ENCODE measurements at regions not wholly inside any gene's neighbourhood (a gene's known extent, or its start where the extent isn't known, plus 50 kb on each side); places are given as distances from the start of the nearest gene placed in this dataset.
A peak's percentile ranks its signal among the peaks of the same experiment; 100 is the strongest.

DNA sequence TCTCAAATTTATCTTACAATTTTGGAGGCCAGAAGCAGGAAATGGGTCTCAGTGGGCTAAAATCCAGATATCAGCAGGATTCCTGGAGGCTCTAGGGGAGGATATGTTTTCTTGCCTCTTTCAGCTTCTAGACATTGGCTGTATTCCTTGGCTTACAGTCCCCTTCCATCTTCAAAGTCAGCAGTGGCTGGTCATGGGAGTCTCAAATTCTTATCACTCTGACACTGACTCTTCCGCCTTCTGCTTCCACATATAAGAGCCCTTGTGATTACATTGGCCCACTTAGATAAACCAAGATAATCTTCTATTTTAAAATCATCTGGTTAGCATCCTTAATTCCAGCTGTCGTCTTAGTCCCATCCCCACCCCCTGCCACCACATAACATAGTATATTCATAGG lies 113.0 kb downstream of the PCDH7 start:
- Mint-ChIP-seq H3K36me3 (ENCODE audit: insufficient read depth, unreplicated experiment) (no peaks in the 10 kb centered on the region), H3K4me3 (ENCODE audit: unreplicated experiment) (no peak overlapping the region), H3K4me1 (ENCODE audit: low read depth, unreplicated experiment) (peaks cover 23% of the 10 kb centered on the region), H3K9me3 (ENCODE audit: unreplicated experiment) (no peaks in the 10 kb centered on the region), H3K27me3 (ENCODE audit: insufficient read depth, unreplicated experiment) (no peaks in the 10 kb centered on the region), H3K27ac (ENCODE audit: unreplicated experiment) (no peak overlapping the region)
- Histone ChIP-seq H3K4me3 (ENCODE audit: low read depth, low read length) (no peak overlapping the region), H3K27me3 (replicated peaks; ENCODE audit: control insufficient read depth, insufficient read depth, low read length) (no peaks in the 10 kb centered on the region), H3K36me3 (ENCODE audit: control insufficient read depth, insufficient read depth, low read length) (no peaks in the 10 kb centered on the region), H3K9me3 (no peaks in the 10 kb centered on the region), H3K4me1 (peaks cover 20% of the 10 kb centered on the region)
- no peak for DNase-seq
- TF ChIP-seq, protein P1, sequence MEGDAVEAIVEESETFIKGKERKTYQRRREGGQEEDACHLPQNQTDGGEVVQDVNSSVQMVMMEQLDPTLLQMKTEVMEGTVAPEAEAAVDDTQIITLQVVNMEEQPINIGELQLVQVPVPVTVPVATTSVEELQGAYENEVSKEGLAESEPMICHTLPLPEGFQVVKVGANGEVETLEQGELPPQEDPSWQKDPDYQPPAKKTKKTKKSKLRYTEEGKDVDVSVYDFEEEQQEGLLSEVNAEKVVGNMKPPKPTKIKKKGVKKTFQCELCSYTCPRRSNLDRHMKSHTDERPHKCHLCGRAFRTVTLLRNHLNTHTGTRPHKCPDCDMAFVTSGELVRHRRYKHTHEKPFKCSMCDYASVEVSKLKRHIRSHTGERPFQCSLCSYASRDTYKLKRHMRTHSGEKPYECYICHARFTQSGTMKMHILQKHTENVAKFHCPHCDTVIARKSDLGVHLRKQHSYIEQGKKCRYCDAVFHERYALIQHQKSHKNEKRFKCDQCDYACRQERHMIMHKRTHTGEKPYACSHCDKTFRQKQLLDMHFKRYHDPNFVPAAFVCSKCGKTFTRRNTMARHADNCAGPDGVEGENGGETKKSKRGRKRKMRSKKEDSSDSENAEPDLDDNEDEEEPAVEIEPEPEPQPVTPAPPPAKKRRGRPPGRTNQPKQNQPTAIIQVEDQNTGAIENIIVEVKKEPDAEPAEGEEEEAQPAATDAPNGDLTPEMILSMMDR (IDR thresholded peaks at IDR 0.05; ENCODE audit: insufficient read depth in 1 of 2, low read depth in 1 of 2, low read length in 1 of 2, severe bottlenecking in 1 of 2, unreplicated experiment in 1 of 2), result no peak
- CTCF ChIA-PET, result no interaction called here
- intact Hi-C loops (cut with micrococcal nuclease; ENCODE audit: unreplicated experiment), result no loop called here
- POLR2A ChIA-PET, result no interaction called here
- no TSS peak for BruUV-seq (replicated peaks)

DNA sequence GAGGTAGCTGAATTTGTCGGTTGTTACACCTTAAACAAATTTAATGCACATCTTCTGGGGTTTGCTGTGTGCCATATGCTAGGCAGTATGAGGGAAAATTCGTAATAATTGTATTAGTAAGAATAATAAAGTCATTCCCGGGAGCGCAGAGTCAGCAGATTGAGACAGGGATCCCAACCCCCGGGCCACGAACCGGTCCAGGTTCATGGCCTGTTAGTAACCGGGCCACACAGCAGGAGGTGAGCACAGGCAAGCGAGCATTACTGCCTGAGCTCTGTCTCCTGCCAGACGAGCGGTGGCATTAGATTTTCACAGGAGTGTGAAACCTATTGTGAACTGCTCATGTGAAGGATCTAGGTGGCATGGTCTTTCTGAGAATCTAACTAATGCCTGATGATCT lies 114.9 kb downstream of the PCDH7 start:
- POLR2A ChIA-PET, result no interaction called here

DNA sequence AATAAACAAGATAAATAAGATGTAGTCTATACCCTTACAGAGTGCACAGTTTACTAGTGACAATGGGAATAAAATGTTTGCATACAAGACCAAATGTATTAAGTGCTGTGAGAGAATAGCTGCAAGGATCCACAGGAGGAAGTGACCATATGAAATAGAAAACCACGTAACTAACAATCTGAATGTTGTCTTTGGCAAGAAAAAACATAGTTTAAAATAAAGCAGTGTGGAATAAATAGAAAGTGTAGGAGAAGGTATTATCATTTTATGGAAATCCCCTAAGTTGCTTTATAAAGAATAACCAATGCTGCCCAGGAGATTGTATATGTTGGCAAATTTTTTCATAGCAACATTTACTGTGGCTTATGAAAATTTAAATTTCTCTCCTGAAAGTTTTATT lies 116.1 kb downstream of the PCDH7 start:
- TF ChIP-seq, protein P1 (IDR thresholded peaks at IDR 0.05; ENCODE audit: insufficient read depth in 1 of 2, low read depth in 1 of 2, low read length in 1 of 2, severe bottlenecking in 1 of 2, unreplicated experiment in 1 of 2), result no peak
- H3K27me3 ChIP-seq (replicated peaks; ENCODE audit: control insufficient read depth, insufficient read depth, low read length), result no peaks in the 10 kb centered on the region
- intact Hi-C loops (cut with micrococcal nuclease; ENCODE audit: unreplicated experiment), result loop anchor here (2.0 to 5.0 kb wide), 2 partner anchors 47 to 116 kb away; no protein-coding TSS in a partner anchor
- Mint-ChIP-seq H3K9me3 (ENCODE audit: unreplicated experiment) (no peaks in the 10 kb centered on the region), H3K4me3 (ENCODE audit: unreplicated experiment) (no peak overlapping the region), H3K27ac (ENCODE audit: unreplicated experiment) (peak overlapping the region; percentile 39), H3K27me3 (ENCODE audit: insufficient read depth, unreplicated experiment) (no peaks in the 10 kb centered on the region), H3K36me3 (ENCODE audit: insufficient read depth, unreplicated experiment) (no peaks in the 10 kb centered on the region), H3K4me1 (ENCODE audit: low read depth, unreplicated experiment) (peaks cover 45% of the 10 kb centered on the region)
- ChIA-PET CTCF (no interaction called here), POLR2A (no interaction called here)
- no peak overlapping the region for H3K4me3 ChIP-seq (ENCODE audit: low read depth, low read length)
- no peak for DNase-seq
- H3K36me3 ChIP-seq (ENCODE audit: control insufficient read depth, insufficient read depth, low read length), result no peaks in the 10 kb centered on the region
- peaks cover 46% of the 10 kb centered on the region for H3K4me1 ChIP-seq
- H3K9me3 ChIP-seq, result no peaks in the 10 kb centered on the region
- no TSS peak for BruUV-seq (replicated peaks)

More for the DNA sequence above, 114.9 kb downstream of the PCDH7 start:
- TF ChIP-seq, protein P1 (IDR thresholded peaks at IDR 0.05; ENCODE audit: insufficient read depth in 1 of 2, low read depth in 1 of 2, low read length in 1 of 2, severe bottlenecking in 1 of 2, unreplicated experiment in 1 of 2), result no peak
- no peak overlapping the region for H3K27ac Mint-ChIP-seq (ENCODE audit: unreplicated experiment)
- Histone ChIP-seq H3K4me1 (peaks cover 37% of the 10 kb centered on the region), H3K4me3 (ENCODE audit: low read depth, low read length) (no peak overlapping the region), H3K9me3 (no peaks in the 10 kb centered on the region), H3K27me3 (replicated peaks; ENCODE audit: control insufficient read depth, insufficient read depth, low read length) (no peaks in the 10 kb centered on the region), H3K36me3 (ENCODE audit: control insufficient read depth, insufficient read depth, low read length) (no peaks in the 10 kb centered on the region)
- no TSS peak for BruUV-seq (replicated peaks)
- intact Hi-C loops (cut with micrococcal nuclease; ENCODE audit: unreplicated experiment), result loop anchor here (5.0 kb wide), 1 partner anchor 117 kb away; no protein-coding TSS in a partner anchor
- no peaks in the 10 kb centered on the region for H3K36me3 Mint-ChIP-seq (ENCODE audit: insufficient read depth, unreplicated experiment)
- no peaks in the 10 kb centered on the region for H3K9me3 Mint-ChIP-seq (ENCODE audit: unreplicated experiment)
- no peaks in the 10 kb centered on the region for H3K27me3 Mint-ChIP-seq (ENCODE audit: insufficient read depth, unreplicated experiment)
- CTCF ChIA-PET, result no interaction called here
- DNase-seq, result no peak
- no peak overlapping the region for H3K4me3 Mint-ChIP-seq (ENCODE audit: unreplicated experiment)
- peaks cover 38% of the 10 kb centered on the region for H3K4me1 Mint-ChIP-seq (ENCODE audit: low read depth, unreplicated experiment)

All from Caco-2 (cell line).